GM21737 (cell line): ENCODE measurements at regions not wholly inside any gene's neighbourhood (a gene's known extent, or its start where the extent isn't known, plus 50 kb on each side); places are given as distances from the start of the nearest gene placed in this dataset.
"Not testable (repeated sequence)": the region's sequence is repeated elsewhere in the genome, so short reads cannot be mapped to it uniquely, and the experiment has no call there.

Experiments
- ATAC-seq: cut with Tn5 transposase; IDR thresholded peaks from one replicate; pipeline ENCODE4 v1.9.1; 2021; ENCODE audit warnings: mild to moderate bottlenecking, moderate library complexity; ENCODE audit not compliant: unreplicated experiment

DNA sequence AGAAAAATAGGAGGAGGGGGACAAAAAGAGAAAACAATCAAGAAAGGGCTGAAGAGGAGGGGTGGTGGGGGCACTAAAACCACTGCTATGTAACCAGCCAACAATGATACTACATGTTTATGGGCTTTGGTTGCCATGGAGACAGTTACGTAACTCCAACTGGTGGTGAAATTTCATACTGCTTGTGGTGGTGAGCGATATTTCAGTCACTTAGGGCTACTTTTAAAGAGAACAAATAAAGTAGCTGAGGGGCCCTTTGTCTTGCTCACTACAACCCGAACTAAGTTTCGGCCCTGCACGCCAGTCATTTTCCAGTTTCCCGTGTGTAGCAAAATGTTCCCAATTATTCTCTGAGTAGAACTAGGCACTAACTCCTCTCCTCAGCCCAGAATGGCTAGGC is 275.2 kb upstream of the EDA2R start:
- no peak for ATAC-seq

DNA sequence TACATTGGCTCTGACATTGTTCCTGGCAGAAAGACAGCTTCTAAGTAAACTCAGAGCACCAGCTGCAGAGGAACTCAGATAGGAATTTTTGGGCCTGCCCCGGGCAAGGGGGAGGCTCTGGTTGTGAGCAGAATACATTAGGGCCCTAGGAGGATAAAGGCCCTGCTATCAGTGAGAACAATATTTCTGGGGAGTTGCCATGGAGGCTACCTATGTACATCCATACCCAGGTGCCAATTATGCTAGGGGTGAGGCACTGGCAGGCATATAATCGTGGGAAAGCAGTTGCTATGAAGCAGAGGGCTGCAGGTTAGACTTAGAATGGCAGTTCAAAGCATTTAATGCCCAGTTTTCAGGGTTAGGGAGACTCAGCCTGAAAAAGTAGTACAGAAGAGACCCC is 273.5 kb upstream of the EDA2R start:
- no peak for ATAC-seq

DNA sequence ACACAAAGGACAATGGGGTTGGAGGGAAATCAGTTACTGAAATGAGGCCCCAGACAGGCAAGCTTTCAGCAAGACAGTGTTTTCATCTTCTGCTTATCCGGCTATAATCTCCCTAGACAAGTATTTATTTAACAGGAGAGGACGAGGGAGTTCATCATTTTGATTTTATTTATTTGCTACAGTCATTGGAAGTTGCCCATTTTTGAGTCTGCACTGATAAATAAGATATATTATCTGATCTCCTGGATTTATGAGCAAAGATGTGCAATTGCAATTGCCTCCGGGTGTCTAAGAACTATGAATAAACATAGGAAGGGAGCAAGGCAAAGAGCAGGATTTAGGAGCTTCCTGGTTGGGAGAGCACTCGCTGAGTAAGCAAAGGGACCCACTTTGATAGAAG is 263.2 kb upstream of the EDA2R start:
- no peak for ATAC-seq

DNA sequence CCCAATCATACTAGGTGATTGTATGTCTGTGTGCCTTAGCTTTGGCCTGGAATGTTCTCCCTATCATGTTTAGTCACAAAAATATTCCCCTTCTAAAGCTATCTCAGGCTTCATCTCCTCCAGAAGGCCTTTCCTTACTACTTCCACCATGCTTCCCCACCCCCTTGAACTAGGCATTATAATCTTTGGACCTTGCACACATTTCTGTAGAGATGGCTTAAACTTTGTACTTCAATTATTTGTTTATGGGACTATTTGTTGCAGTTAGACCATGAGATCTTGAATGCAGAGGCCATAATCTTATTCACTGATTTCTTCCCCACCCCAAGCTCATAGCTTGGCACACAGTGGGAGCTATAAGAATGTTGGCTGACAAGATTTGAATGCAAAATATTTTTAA is 262.0 kb upstream of the EDA2R start:
- ATAC-seq = no peak

DNA sequence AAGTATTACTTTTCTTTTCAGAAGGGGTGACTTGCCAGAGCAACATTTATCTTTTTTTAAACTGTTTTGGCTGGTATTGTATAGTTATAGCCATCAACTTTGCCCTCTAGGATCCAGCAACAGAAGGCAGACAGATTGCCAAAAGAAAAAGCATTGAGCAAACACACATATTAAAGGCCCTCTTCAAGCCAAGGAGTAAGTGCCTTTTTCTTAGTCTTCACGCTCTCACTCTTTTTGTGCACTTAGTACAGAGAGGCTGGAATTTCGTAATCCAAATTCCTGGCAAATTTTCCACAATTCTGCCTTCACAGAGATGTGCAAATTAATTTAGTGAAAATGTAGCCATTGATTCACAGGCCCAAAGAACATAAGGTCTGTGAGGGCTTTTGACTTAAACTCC is 253.1 kb upstream of the EDA2R start:
- ATAC-seq = no peak

DNA sequence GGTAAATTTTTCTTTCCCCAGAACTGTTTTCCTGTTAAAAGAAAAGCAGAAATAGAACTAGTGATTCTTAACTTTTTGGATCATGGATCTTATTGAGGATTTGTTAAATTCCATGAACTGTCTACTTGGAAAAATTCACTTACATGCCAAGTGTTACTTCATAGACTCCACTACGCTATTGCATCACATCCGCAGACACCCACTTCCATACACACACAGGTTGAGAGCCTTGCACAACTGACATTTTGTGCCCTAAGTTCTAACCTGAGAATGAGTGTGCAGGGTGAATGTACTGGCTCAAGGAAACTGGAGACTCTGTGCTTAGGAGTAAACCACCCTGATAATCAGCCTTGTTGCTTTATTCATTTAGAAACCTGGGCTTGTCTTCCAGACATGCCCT is 250.5 kb upstream of the EDA2R start:
- ATAC-seq = no peak

DNA sequence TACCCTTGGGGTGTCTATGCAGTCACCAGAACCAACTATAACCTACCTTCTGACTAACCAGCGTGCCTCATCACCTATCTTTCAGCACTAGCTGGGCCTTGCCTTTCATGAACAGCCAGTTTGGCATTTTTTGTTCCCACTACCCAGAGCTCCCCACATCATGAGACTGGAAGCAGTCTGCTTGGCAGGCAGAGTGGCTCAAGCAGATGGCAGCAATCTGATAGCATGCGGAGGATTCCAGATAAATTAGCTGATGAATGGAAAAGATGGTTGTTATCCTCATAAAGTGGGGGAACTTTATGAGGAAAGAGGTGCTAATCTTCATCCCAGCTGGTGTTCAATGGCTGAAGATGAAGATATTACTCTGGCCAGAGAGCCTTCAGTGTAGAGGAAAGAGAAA is 243.2 kb upstream of the EDA2R start:
- no peak for ATAC-seq

DNA sequence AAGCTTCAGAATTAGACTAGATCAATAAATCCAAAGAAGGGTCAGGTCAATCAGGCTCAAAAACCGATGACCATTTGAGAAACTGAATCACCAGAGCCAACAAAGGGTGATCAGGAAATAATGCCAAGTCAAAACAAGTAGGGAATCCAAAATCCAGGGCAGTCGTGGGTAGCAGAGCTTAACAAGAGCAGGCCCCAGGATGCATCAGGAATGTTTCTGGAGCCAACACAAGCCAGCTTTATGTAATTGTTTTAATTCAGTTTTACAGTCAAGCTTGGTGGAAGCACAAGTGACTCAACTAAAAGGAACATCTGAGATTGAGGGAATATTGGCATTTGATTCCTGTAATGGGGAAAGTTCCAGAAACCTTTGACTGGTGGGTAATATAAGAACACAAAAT is 237.9 kb upstream of the EDA2R start:
- no peak for ATAC-seq

DNA sequence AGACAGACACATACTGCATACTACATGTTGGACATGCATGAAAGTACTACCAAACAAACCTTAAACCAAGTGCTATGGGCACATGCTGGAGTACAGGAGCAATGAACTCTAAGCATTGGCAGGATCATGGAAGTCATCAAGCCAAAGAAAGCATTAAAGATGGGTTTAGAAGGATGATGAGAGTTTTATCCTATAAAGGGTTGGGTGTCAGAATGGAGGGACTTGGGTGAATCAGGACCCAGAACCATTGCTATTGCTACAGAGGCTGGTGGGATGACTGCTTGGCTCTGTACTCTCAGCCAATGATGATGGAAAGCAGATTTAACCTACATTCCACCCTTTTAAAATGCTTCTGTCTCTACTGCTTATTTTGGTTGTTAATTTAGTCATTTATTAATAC is 233.9 kb upstream of the EDA2R start:
- no peak for ATAC-seq

DNA sequence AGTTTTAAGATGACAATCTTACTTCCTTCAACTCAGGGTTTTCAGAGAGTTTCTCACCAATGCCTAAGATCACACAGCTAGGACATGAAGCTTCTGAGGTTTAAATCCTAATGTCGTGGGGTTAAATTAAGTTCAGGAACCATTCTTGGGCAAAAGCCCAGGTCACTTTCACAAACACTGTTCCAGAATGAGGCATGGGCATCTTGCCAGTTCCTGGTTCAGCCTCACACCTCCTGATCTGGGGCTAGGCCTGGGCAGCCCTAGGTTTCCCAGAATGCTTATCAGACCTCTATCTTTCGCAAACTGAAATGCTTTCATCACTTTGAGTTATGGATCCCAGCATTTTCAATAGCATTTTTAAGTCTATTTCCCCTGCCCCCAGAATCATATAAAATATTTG is 224.8 kb upstream of the EDA2R start:
- no peak for ATAC-seq

DNA sequence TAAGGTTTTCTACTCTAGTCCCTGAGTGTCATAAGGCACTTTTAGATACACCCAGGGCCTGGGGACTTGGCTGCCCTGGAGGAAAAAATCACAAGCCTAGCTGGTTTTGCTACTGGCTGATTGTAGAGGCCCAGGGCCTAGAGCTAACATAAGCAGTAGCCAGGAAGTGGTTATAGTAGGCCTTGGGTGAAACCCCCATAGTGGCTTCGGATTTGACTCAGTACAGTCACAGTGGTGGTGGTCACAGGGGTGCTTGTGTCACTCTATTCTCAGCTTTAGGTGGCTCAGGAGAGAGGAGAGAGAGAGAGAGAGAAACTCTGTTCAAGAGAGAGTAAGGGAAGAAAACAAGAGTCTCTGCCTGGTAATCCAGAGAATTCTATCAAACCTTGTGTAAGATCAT is 194.5 kb upstream of the EDA2R start:
- ATAC-seq = peak; percentile 57

DNA sequence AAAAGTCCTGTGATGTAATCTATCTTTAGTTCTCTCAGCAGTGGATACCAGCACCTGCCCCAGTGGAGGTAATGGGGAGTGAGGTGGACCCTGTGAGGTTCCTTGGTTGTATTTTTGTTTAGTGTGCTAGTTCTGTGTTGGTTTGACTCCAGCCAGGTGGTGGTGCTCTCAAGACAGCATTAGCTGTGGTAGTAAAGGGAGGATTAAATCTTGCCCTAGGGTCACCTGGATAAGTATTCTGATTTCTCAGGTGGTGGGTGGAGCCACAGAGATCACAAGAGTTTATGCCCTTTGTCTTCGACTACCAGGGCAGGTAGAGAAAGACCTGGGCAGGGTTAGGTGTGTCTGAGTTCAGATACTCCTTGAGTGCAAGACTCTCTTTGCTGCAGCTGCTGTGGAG is 176.3 kb upstream of the EDA2R start:
- no peak for ATAC-seq

DNA sequence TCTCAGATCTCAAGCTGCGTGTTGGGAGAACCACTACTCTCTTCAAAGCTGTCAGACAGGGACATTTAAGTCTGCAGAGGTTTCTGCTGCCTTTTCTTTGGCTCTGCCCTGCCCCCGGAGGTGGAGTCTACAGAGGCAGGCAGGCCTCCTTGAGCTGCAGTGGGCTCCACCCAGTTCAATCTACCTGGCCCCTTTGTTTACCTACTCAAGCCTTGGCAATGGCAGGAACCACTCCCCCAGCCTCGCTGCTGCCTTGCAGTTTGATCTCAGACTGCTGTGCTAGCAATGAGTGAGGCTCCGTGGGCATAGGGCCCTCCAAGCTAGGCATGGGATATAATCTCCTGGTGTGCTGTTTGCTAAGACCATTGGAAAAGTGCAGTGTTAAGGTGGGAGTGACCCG is 155.6 kb upstream of the EDA2R start:
- ATAC-seq = not testable (repeated sequence)

DNA sequence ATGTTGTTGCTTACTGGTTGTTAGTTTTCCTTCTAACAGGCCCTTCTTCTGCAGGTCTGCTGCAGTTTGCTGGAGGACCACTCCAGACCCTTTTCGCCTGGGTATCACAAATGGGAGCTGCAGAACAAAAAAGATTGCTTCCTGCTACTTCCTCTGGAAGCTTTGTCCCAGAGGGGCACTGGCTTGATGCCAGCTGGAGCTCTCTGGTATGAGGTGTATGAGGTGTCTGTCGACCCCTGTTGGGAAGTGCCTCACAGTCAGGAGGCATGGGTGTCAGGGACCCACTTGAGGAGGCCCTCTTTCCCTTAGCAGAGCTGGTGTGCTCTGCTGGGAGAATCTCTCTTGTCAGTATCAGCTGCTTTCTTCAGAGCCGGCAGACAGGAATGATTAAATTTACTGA is 127.4 kb upstream of the EDA2R start:
- ATAC-seq = no peak

DNA sequence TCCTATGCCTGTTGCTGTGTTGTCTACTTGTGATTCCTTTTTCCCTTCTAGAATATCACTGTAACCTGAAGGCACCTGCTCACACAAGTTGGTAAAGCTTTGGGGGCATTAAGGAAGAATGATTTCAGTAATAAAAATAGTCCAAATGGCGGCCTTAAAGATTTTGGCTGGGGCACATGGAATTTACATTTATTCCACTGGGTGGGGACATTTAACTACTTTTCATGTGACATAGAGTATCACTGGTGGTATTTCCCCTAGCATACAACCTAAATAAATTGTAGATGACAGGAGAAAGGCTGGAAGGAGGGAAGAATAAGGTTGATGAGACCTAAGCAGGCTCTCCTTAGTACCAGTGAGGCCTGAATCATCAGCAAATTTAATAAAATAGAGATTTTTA is 121.8 kb upstream of the EDA2R start:
- no peak for ATAC-seq

DNA sequence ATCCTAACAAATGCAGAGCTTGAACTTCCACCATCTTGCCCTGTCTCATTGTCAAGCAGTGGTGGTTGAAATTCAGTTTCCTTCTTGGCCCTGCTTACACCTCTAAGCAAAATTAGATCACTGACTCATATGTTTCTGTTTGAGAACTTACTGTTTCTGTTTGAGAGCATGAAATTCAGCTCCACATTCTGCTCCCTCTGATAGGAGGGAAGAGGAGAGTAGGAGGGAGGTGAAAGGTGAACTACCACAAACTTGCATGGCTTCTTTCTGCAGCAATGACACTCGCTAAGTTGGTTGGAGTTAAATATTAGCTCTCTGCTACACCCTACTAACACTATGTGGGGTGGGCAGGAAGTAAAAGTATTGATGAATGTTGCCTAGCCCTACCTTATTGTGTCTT is 117.8 kb upstream of the EDA2R start:
- ATAC-seq = no peak

DNA sequence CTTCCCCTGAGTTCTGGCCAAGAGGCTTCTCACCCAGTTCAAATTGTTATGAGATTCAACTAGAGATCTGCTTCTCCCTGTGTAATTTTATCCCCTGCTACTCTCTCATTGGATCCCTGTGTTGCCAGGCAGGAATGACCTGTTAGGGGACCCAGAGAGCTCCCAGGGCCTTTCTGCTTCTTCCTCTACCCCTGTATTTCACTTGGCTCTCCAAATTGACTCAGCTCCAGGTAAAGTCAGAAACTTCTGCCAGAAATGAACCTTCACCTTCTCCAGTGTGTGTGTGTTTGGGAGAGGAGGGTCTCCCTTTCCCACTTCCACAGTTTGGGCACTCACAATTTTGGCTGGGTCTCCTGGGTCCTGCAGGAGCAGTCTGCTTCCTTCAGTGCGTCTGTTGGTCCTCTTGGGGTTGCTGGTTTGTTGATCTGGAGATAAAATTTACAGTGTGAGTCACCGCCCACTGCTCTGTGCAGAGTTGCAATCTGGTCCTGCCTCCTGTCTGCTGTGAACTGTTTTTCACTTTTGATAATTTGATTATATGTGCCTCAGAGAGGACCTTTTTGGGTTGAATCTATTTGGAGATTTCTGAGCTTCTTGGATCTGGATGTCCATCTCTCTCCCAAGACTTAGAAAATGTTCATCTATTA is 112.4 kb upstream of the EDA2R start:
- ATAC-seq = no peak

DNA sequence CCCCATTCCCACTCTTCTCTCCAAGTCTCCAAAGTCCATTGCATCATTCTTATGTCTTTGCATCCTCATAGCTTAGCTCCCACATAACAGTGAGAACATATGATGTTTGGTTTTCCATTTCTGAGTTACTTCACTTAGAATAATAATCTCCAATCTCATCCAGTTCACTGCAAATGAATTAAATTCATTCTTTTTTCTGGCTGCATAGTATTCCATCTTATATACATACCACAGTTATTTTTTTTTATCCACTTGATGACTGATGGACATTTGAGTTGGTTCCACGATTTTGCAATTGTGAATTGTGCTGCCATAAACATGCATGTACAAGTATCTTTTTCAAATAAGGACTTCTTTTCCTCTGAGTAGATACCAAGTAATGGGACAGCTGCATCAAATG is 105.6 kb upstream of the EDA2R start:
- ATAC-seq = not testable (repeated sequence)

DNA sequence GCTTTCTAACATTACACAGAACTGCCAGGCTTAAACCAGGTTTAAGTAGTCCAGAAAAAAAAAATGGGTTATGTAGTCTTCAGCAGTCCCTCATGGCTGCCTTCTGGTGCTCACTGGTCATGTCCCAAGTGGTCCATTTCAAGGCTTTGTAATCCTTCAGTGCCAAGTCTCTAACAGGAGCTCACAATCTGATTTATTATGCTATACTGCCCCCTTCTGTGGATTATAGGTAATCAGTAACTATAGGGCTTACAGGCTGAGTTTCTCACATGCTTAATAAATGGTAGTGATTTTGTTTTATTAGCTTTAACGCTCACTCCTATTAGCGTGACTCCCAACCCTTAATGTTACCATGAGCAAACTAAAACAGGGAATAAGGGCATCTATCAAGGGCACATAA is 92.5 kb upstream of the EDA2R start:
- ATAC-seq = no peak

DNA sequence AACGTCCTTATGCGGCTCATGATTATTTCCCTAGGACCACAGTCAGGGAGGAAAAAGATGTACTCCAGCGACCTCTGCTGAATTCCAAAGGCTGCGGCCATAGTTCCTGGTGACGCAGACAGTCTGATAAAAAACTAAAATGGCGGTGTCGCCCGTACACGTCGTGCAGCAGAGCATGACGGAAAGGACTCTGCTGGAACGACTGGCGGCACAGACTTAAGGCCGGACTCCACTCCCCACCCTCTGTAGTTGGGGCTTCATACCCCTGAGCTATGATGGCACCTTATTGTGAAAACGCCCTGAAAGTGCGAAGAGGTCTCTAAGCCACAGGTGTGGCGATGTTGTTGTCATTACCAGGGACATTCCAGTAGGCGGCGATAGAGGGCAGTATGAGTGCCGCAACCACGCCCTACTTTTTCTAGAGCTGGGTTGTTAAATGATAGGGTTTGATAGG is 90.0 kb upstream of the EDA2R start:
- peak; percentile 69 for ATAC-seq

DNA sequence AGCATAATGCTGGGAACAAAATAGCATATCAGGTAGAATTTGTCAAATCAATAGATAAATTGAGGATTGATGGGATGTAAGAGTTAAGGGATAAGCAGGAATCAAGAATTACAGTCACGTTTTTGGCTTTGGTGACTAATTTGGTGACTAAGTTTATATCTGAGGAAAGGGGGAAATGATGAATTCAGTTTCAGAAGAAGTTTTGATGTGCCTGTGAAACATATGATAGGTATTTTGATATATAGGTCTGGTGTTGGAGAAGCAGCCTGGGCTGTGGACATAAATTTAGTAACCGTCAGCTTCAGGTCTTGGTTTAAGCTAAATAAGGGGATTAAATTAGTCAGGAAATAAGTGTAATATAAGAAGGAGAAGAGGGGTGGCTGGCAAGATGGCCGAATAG is 79.0 kb upstream of the EDA2R start:
- ATAC-seq = no peak

DNA sequence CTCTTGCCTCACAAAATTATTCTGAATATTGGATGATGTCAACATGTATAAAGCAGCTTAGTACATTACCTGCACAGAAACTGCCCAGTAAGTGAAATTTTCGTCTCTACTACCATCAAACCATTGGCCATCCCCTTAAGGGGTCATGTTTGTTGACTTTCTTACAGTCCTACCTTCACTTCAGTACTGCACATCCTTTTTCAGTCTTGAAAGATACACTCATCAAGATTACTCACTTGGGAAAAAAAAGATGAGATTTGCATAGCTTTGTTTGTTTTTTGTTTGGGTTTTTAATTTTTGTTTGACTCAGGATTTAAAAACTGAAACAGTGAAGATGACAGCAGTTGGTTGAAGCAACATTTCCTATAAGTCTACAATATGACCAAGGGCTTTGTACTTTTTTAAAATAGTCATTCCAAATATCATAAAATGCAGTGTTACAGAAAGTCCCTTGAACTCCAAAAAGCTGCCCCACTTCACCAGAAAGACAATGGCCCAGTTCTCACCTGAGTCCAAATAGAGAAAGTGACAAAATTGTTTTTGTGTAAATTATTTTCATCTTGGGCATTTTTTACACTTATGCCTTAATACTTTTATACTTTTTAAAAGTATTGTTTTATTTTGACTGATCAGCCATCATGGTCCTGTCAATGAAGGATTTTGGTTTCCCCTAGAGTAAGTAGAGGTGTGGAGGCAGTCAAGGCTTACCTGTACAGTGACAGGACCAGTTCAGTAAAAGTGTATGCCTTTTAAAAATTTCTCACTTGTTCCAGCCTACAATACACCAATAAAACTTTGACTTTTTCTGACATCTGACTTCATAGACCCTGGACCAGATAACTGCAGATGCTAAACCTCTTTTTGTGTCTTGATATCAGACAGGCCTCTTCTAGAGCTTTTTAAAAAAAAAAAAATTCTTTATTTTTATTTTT is 59.7 kb upstream of the EDA2R start:
- no peak for ATAC-seq
